Astrocyte of the cerebellum (primary cell): ENCODE measurements at regions not wholly inside any gene's neighbourhood (a gene's known extent, or its start where the extent isn't known, plus 50 kb on each side); places are given as distances from the start of the nearest gene placed in this dataset.

Experiments used
- DNase-seq: peaks from one replicate; pipeline ENCODE4 v3.0.0-alpha.2; 2011; ENCODE audit warnings: low read depth
- H3K4me3 ChIP-seq: 2 replicates; pipeline ENCODE4 v1.5.1; 2011; ENCODE audit warnings: mild to moderate bottlenecking, low read depth, low read length, moderate library complexity
- in situ Hi-C: cut with HindIII; loops from 2 replicates; pipeline ENCODE4 v1.10.0; 2017; ENCODE audit warnings: low sequenced_read_pairs
- TF ChIP-seq, protein P1 (sequence below): IDR thresholded peaks from 2 replicates; pipeline ENCODE4 v1.5.1; 2012; ENCODE audit warnings: low read length, low read depth, moderate library complexity, mild to moderate bottlenecking; ENCODE audit errors: missing control alignments

DNA sequence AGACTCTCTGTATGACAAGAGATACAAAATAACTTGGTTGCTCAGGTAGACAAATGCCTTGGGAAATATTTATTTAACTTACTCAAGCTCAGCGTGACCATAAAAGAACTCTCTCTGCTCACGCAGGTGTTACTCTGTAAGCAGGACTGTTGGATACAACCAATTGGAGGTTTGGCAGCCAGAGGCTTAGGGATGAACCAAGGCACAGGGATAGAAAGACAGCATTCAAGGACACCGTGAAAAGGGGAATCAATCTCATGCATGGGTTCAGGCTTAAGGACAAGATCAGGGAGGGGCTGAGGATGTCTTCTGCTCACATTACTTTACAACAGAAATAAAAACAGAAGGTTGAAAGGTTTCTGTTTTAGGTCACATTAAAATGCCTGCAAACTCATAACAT is 389.0 kb upstream of the BRINP1 start:
- in situ Hi-C loops = no loop called here

DNA sequence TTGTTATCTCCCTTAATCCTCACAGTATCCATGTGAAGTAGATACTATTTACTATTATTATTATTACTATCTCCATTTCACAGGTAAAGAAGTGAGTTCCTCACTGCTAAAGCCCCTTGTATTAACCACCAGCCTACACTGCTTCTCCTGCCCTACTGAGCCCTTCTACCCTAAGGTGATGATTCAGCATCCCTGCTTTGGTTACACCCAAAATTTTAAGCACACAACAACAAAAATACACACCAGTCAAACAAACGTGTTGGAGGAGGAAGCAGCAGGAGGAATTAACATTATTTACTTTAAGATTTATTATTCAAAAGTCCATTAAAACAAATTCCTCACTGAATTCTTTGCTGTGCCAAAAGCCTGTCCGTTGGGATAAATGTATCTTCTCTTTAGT is 370.2 kb upstream of the BRINP1 start:
- no peak for DNase-seq
- TF ChIP-seq, protein P1, sequence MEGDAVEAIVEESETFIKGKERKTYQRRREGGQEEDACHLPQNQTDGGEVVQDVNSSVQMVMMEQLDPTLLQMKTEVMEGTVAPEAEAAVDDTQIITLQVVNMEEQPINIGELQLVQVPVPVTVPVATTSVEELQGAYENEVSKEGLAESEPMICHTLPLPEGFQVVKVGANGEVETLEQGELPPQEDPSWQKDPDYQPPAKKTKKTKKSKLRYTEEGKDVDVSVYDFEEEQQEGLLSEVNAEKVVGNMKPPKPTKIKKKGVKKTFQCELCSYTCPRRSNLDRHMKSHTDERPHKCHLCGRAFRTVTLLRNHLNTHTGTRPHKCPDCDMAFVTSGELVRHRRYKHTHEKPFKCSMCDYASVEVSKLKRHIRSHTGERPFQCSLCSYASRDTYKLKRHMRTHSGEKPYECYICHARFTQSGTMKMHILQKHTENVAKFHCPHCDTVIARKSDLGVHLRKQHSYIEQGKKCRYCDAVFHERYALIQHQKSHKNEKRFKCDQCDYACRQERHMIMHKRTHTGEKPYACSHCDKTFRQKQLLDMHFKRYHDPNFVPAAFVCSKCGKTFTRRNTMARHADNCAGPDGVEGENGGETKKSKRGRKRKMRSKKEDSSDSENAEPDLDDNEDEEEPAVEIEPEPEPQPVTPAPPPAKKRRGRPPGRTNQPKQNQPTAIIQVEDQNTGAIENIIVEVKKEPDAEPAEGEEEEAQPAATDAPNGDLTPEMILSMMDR = no peak
- in situ Hi-C loops = no loop called here
- H3K4me3 ChIP-seq = no peak overlapping the region

More for the DNA sequence above, 389.0 kb upstream of the BRINP1 start:
- H3K4me3 ChIP-seq = no peak overlapping the region
- no peak for DNase-seq
- TF ChIP-seq, protein P1 = no peak

DNA sequence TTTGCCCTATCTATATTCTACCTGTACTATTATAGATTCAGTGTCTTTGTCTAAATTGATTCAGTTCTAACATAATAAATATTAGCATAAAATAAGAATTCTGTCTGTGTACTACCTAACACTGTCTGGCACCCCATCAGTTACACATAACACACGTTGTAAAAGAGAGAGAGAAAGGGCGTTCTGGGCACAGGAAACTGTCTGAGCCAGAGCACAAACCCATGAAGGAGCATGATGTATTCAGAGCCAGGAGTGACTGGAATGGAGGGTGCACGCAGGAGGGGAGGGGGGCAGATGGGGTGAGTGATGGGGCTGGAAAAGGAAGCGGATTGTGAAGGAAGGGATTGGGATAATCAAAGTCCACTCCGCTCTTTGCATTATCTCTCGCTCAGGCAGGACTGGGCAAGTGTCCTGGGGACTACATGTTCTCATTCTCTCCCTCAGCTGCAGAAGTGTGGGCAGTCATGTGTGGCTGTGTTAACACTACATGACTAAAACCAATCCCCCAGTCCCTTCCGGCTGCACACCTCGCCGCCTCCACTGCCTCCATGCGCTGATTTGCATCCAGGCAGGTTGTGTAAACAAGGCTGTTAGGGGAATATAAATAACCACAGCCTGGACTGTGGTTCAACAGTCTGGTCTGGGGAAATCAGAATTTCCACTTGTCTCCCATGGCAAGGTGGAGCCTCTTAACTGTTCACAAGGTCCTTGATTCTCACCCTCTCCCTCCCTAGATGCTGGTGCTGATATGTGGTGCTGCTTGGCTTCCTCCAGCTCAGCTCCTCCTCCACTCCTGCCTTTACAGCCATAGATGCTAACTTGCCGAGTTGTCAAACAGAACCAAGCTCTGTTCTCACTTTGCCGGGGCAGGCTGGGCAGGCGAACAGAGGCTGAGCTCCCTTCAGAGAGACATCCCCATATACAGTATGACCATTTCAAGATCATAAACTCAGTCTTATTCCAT is 367.5 kb upstream of the BRINP1 start:
- no peak for DNase-seq
- no peak overlapping the region for H3K4me3 ChIP-seq
- TF ChIP-seq, protein P1 = no peak
- in situ Hi-C loops = no loop called here

DNA sequence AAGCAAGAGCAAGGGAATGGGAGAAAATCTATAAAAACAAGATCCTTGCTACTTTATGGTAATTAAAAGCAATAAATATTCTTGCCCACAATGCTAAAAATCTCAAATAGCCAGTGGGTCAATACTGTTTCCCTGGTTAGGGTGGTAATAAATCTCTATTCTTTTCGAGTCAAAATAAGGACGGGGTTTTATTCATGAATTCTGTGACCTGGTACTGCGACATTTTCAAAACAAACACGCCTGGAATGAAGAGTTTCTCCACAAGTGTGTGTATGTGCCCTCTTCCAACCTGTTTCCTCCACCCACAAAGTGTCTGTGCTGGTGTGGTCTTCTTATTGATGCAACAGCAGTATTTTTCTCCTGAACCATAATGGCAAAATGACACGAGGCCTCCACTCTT is 358.8 kb upstream of the BRINP1 start:
- in situ Hi-C loops = no loop called here
- TF ChIP-seq, protein P1 = no peak
- H3K4me3 ChIP-seq = no peak overlapping the region
- no peak for DNase-seq

DNA sequence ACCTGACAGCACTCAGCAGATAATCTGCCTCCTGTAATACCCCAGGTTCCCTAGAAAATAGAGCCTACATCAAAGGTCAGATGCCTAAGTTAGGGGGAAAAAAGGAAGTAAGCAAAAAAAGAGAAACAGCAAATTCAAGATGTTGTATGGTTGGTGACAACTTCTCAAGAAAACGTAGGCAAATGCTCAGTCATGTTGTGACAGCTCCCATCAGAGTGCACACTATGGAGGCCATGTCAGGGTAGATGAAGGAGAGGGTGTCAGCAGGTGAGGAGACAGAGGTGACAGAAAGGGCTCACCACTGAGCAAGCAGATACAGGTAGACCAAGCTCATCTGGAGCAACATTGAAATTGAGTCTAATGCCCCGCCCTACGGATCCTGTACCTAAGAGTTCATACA is 356.8 kb upstream of the BRINP1 start:
- DNase-seq = no peak
- H3K4me3 ChIP-seq = no peak overlapping the region
- TF ChIP-seq, protein P1 = no peak
- in situ Hi-C loops = no loop called here

DNA sequence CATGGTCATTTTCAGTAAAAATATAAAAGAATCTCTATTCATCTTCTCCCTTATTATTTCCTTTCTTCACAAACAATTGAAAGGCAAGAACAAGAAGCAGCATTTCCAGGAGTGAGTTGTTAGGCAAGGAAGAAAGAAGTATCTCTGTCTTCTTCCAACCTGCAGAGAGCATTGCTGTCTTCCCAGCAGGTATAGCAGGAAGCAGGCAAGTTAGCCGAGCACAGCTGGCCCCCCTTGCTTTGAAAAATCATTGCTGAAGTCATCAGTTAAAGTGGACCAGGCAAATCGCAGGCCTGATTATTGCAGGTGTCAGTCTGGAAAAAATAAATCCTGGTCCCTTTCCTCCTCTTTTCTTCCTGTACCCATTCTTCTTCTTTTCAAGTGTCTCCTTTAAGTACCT is 353.1 kb upstream of the BRINP1 start:
- no peak for DNase-seq
- TF ChIP-seq, protein P1 = no peak
- H3K4me3 ChIP-seq = no peak overlapping the region
- in situ Hi-C loops = no loop called here
